Erythroblast (primary cell): ENCODE measurements at regions not wholly inside any gene's neighbourhood (a gene's known extent, or its start where the extent isn't known, plus 50 kb on each side); places are given as distances from the start of the nearest gene placed in this dataset.

Source experiments
- GATA1 ChIP-seq: IDR thresholded peaks from 2 replicates; pipeline ENCODE4 v1.6.1; 2011; ENCODE audit warnings: low read depth, mild to moderate bottlenecking, control low read depth, low read length, moderate library complexity
- POLR2A ChIP-seq: IDR thresholded peaks from 2 replicates; pipeline ENCODE4 v1.6.1; 2011; ENCODE audit warnings: mild to moderate bottlenecking, low read length

DNA sequence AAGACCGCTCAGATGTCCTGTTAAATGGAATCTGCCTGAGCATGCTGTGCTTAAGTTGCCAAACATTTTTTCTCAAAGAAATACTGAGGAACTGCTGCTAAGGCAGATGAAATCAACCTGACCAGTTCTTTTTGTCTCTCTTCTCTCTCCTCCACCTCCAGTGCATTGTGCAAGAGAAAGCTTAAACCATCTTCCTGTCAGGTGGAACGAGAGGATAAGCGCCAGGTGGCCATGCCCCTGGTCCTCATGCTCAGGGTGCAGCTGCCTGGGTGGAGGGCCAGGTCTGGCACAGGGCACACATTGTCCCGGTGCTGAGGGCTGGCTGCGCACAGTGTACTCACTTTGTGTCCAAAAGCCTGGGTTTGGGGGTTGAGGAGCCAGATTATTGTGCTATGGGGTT, 176.2 kb upstream of the TP63 start:
- no peak for TF ChIP-seq POLR2A
- no peak for TF ChIP-seq GATA1
